SK-N-SH (cell line): ENCODE measurements at regions not wholly inside any gene's neighbourhood (a gene's known extent, or its start where the extent isn't known, plus 50 kb on each side); places are given as distances from the start of the nearest gene placed in this dataset.

Experiments used
- CTCF ChIA-PET: fragments of 300-600, 350-600 bp; formaldehyde crosslinking; extraction: SDS; loops from one replicate; lab custom pipeline; 2021; lab: Yijun Ruan, JAX
- POLR2A ChIA-PET: fragments of 350-600 bp; sonication (Branson Sonifier 250); formaldehyde crosslinking; extraction: SDS; loops from one replicate; lab custom pipeline; 2020; ENCODE audit warnings: antibody characterized with exemption, inconsistent platforms; lab: Yijun Ruan, JAX
- DNase-seq: peaks from one replicate; pipeline ENCODE4 v3.0.0; 2012
- H2AFZ ChIP-seq: fragments of 200-600 bp; sonication (generic); 2 replicates; pipeline ENCODE4 v1.8.1; 2016; ENCODE audit warnings: antibody characterized with exemption, mild to moderate bottlenecking, low read depth
- H3F3A ChIP-seq: fragments of 200-600 bp; sonication (generic); replicated peaks from 2 replicates; pipeline ENCODE3; 2016; ENCODE audit warnings: antibody characterized with exemption, mild to moderate bottlenecking; ENCODE audit not compliant: insufficient read depth
- H3K27ac ChIP-seq, 2 experiments: fragments of 200-500 bp in 1 of 2; fragments of 200-600 bp in 1 of 2; sonication (Bioruptor generic) in 1 of 2; sonication (generic), shearing (Covaris generic) in 1 of 2; 2 replicates each; pipeline versions ENCODE4 v1.5.1 to v1.6.1; 2014 to 2016; ENCODE audit warnings: low read depth in 2 of 2, inconsistent platforms in 1 of 2, low read length in 1 of 2, mild to moderate bottlenecking in 1 of 2, mixed read lengths in 1 of 2
- H3K27me3 ChIP-seq: fragments of 200-600 bp; sonication (generic), shearing (Covaris generic); 2 replicates; pipeline ENCODE4 v1.6.1; 2016; ENCODE audit warnings: mixed run types; ENCODE audit not compliant: insufficient read depth
- H3K36me3 ChIP-seq, 2 experiments: fragments of 200-500 bp in 1 of 2; fragments of 200-600 bp in 1 of 2; sonication (Bioruptor generic) in 1 of 2; sonication (generic) in 1 of 2; replicated peaks in 1 of 2; 2 replicates each; pipeline versions ENCODE3 to v1.5.1; 2014 to 2016; ENCODE audit warnings: low read length in 1 of 2, mild to moderate bottlenecking in 1 of 2; ENCODE audit not compliant: insufficient read depth in 2 of 2, control insufficient read depth in 1 of 2
- H3K4me1 ChIP-seq, 2 experiments: fragments of 200-500 bp in 1 of 2; fragments of 200-600 bp in 1 of 2; sonication (Bioruptor generic) in 1 of 2; sonication (generic), shearing (Covaris generic) in 1 of 2; 2 replicates each; pipeline versions ENCODE4 v1.5.1 to v1.6.1; 2014 to 2016; ENCODE audit warnings: low read depth in 1 of 2, low read length in 1 of 2, mixed run types in 1 of 2; ENCODE audit not compliant: insufficient read depth in 2 of 2, control insufficient read depth in 1 of 2
- H3K4me2 ChIP-seq: fragments of 200-600 bp; sonication (generic), shearing (Covaris generic); 2 replicates; pipeline ENCODE4 v1.6.1; 2017; ENCODE audit warnings: mixed run types
- H3K4me3 ChIP-seq, 2 experiments: fragments of 200-500 bp in 1 of 2; fragments of 200-600 bp in 1 of 2; sonication (Bioruptor generic) in 1 of 2; sonication (generic), shearing (Covaris generic) in 1 of 2; 2 replicates each; pipeline versions ENCODE4 v1.5.1 to v1.8.1; 2014 to 2016; ENCODE audit warnings: low read depth in 2 of 2, inconsistent platforms in 1 of 2, low read length in 1 of 2, mild to moderate bottlenecking in 1 of 2, mixed read lengths in 1 of 2, moderate library complexity in 1 of 2
- H3K79me2 ChIP-seq: fragments of 200-600 bp; sonication (generic); 2 replicates; pipeline ENCODE4 v1.8.1; 2017; ENCODE audit warnings: mild to moderate bottlenecking; ENCODE audit not compliant: insufficient read depth
- H3K9ac ChIP-seq: fragments of 200-600 bp; sonication (generic); 2 replicates; pipeline ENCODE4 v1.6.1; 2017; ENCODE audit warnings: mixed run types
- H3K9me2 ChIP-seq: fragments of 200-600 bp; sonication (generic); 2 replicates; pipeline ENCODE4 v1.6.1; 2017; ENCODE audit warnings: mixed run types
- H3K9me3 ChIP-seq: fragments of 200-600 bp; sonication (generic); 2 replicates; pipeline ENCODE4 v1.6.1; 2017; ENCODE audit warnings: mixed run types, mild to moderate bottlenecking, moderate library complexity
- H4K20me1 ChIP-seq: fragments of 200-600 bp; sonication (generic); 2 replicates; pipeline ENCODE4 v1.6.1; 2017; ENCODE audit warnings: mild to moderate bottlenecking, mixed run types; ENCODE audit not compliant: insufficient read depth
- CHD2 ChIP-seq: fragments of 150-350 bp; IDR thresholded peaks from 2 replicates; pipeline ENCODE4 v1.6.1; 2018; ENCODE audit warnings: low read length; ENCODE audit not compliant: partially characterized antibody
- CTCF ChIP-seq: fragments of 200-600 bp; sonication (generic); IDR thresholded peaks from 2 replicates; pipeline ENCODE4 v1.6.1; 2017; ENCODE audit warnings: antibody characterized with exemption, mild to moderate bottlenecking, moderate library complexity
- EP300 ChIP-seq, 2 experiments: IDR thresholded peaks; 2 replicates each; pipeline versions ENCODE4 v1.4.0 to v1.6.1; 2012; ENCODE audit warnings: borderline replicate concordance in 1 of 2, low read depth in 1 of 2, low read length in 1 of 2
- EZH2phosphoT487 ChIP-seq: fragments of 200-600 bp; sonication (generic); IDR thresholded peaks from 2 replicates; pipeline ENCODE4 v1.6.1; 2017; ENCODE audit warnings: low read depth, mixed run types, mild to moderate bottlenecking, antibody characterized with exemption, moderate library complexity, borderline replicate concordance
- FOXJ3 ChIP-seq: sonication (generic); formaldehyde crosslinking; IDR thresholded peaks from 2 replicates; pipeline ENCODE4 v1.5.1; 2020; ENCODE audit warnings: mild to moderate bottlenecking, missing genetic modification reagents
- FOXM1 ChIP-seq: IDR thresholded peaks from 2 replicates; pipeline ENCODE4 v1.4.0; 2012; ENCODE audit warnings: low read depth, mild to moderate bottlenecking
- GABPA ChIP-seq: IDR thresholded peaks from 2 replicates; pipeline ENCODE4 v1.4.0; 2012; ENCODE audit warnings: low read depth, mild to moderate bottlenecking
- JUND ChIP-seq: IDR thresholded peaks from 2 replicates; pipeline ENCODE4 v1.4.0; 2012
- MAX ChIP-seq: IDR thresholded peaks from 2 replicates; pipeline ENCODE4 v1.4.0; 2012; ENCODE audit warnings: low read depth
- MXI1 ChIP-seq: IDR thresholded peaks from 2 replicates; pipeline ENCODE4 v1.6.1; 2012; ENCODE audit warnings: mild to moderate bottlenecking, low read depth, low read length, improper control_type of control experiment
- POLR2AphosphoS5 ChIP-seq: IDR thresholded peaks from 2 replicates; pipeline ENCODE4 v1.6.1; 2012; ENCODE audit warnings: low read depth, low read length
- RAD21 ChIP-seq: IDR thresholded peaks from 2 replicates; pipeline ENCODE4 v1.6.1; 2012; ENCODE audit warnings: mild to moderate bottlenecking, low read length
- REST ChIP-seq: IDR thresholded peaks from 2 replicates; pipeline ENCODE4 v1.6.1; 2012; ENCODE audit warnings: mild to moderate bottlenecking, low read depth, low read length, moderate library complexity
- RFX5 ChIP-seq: IDR thresholded peaks from 2 replicates; pipeline ENCODE4 v1.6.1; 2012; ENCODE audit warnings: mild to moderate bottlenecking, improper control_type of control experiment, low read length
- SIN3A ChIP-seq: IDR thresholded peaks from 2 replicates; pipeline ENCODE4 v1.6.1; 2012; ENCODE audit warnings: low read depth, mild to moderate bottlenecking, low read length, moderate library complexity, borderline replicate concordance
- TAF1 ChIP-seq: IDR thresholded peaks from 2 replicates; pipeline ENCODE4 v1.6.1; 2012; ENCODE audit warnings: low read depth, mild to moderate bottlenecking, low read length, moderate library complexity, borderline replicate concordance
- TEAD4 ChIP-seq: IDR thresholded peaks from 2 replicates; pipeline ENCODE4 v1.4.0; 2012; ENCODE audit warnings: mild to moderate bottlenecking, borderline replicate concordance; ENCODE audit not compliant: insufficient read depth
- ZBTB33 ChIP-seq: IDR thresholded peaks from 2 replicates; pipeline ENCODE4 v1.4.0; 2012; ENCODE audit warnings: low read depth, borderline replicate concordance
- WGBS: methylation state at CpG from one replicate; pipeline ENCODE4 v1.1.6; 2017; ENCODE audit warnings: low lambda C conversion rate; 5-methylcytosine and 5-hydroxymethylcytosine counted together

- no peaks in the 10 kb centered on the region for H3K4me1 ChIP-seq
- H3K79me2 ChIP-seq = no peaks in the 10 kb centered on the region
- H3K9me2 ChIP-seq = no peaks in the 10 kb centered on the region
- H3K27ac ChIP-seq = no peak overlapping the region
- no peak overlapping the region for H2AFZ ChIP-seq
- no peaks in the 10 kb centered on the region for H3K9me3 ChIP-seq
- CTCF ChIA-PET = no interaction called here
- no peaks in the 10 kb centered on the region for H4K20me1 ChIP-seq
- no peak for DNase-seq
- no peak overlapping the region for H3K4me2 ChIP-seq
- POLR2A ChIA-PET = no interaction called here
- no peaks in the 10 kb centered on the region for H3K36me3 ChIP-seq
- no peaks in the 10 kb centered on the region for H3K27me3 ChIP-seq
- no peaks in the 10 kb centered on the region for H3F3A ChIP-seq
- TF ChIP-seq MXI1 (no peak), GABPA (no peak), FOXJ3 (CRISPR knock-in tag) (no peak), ZBTB33 (no peak), JUND (no peak), RAD21 (no peak), TEAD4 (no peak)
- TF ChIP-seq, all 33 proteins: peak for 0
- Histone ChIP-seq H3K4me3 (no peak overlapping the region), H3K9ac (no peak overlapping the region)
- 47% methylated on average over 3 of the region's 3 CpGs for WGBS
These were observed 405.5 kb upstream of the CELF2 start for GRCh38 chr10:10612151-10612550.

- Histone ChIP-seq H3K4me3 (no peak overlapping the region), H3K36me3 (no peaks in the 10 kb centered on the region), H3K9ac (no peak overlapping the region), H3K4me1 (no peaks in the 10 kb centered on the region), H3K9me3 (no peaks in the 10 kb centered on the region), H3K9me2 (no peaks in the 10 kb centered on the region), H3F3A (no peaks in the 10 kb centered on the region), H2AFZ (no peak overlapping the region), H4K20me1 (no peaks in the 10 kb centered on the region), H3K4me2 (no peak overlapping the region), H3K79me2 (no peaks in the 10 kb centered on the region), H3K27me3 (no peaks in the 10 kb centered on the region), H3K27ac (no peak overlapping the region)
- WGBS = 9% methylated on average over 3 of the region's 3 CpGs
- CTCF ChIA-PET = no interaction called here
- DNase-seq = no peak
- POLR2A ChIA-PET = no interaction called here
- TF ChIP-seq ZBTB33 = no peak
- TF ChIP-seq FOXJ3 (CRISPR knock-in tag) = no peak
- no peak for TF ChIP-seq TAF1
- TF ChIP-seq MAX = no peak
- no peak for TF ChIP-seq FOXM1
- no peak for TF ChIP-seq POLR2AphosphoS5
- TF ChIP-seq RFX5 = no peak
- TF ChIP-seq REST = no peak
- no peak for TF ChIP-seq EZH2phosphoT487
- TF ChIP-seq CTCF = no peak
- TF ChIP-seq SIN3A = no peak
- TF ChIP-seq CHD2 = no peak
- no peak for TF ChIP-seq EP300 (IDR thresholded peaks at IDR 0.05; ENCODE audit: borderline replicate concordance in 1 of 2, low read depth in 1 of 2, low read length in 1 of 2)
These were observed 403.9 kb upstream of the CELF2 start for GRCh38 chr10:10613656-10614244.
